ENCODE measurements at regions not wholly inside any gene's neighbourhood (a gene's known extent, or its start where the extent isn't known, plus 50 kb on each side); places are given as distances from the start of the nearest gene placed in this dataset.

DNA sequence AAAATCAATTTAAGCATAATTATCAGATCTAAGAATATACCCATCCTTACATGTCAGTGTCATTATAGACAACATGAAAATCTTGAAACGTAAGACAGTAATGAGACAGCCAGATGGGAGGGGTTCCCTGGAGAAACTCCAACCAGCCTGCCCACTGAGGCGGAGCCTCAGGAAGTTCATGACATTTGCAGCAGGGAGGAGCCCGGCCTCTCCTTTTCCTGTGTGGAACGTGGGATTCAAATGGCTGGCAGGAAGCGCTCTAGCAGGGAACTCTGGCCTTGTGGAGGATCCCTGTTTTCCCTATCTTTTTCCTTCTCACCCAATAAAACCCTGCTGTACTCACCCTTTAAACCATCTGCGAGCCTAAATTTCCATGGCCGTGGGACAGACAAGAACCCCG is 176.6 kb upstream of the KCNN2 start:
- TF ChIP-seq, protein P1, sequence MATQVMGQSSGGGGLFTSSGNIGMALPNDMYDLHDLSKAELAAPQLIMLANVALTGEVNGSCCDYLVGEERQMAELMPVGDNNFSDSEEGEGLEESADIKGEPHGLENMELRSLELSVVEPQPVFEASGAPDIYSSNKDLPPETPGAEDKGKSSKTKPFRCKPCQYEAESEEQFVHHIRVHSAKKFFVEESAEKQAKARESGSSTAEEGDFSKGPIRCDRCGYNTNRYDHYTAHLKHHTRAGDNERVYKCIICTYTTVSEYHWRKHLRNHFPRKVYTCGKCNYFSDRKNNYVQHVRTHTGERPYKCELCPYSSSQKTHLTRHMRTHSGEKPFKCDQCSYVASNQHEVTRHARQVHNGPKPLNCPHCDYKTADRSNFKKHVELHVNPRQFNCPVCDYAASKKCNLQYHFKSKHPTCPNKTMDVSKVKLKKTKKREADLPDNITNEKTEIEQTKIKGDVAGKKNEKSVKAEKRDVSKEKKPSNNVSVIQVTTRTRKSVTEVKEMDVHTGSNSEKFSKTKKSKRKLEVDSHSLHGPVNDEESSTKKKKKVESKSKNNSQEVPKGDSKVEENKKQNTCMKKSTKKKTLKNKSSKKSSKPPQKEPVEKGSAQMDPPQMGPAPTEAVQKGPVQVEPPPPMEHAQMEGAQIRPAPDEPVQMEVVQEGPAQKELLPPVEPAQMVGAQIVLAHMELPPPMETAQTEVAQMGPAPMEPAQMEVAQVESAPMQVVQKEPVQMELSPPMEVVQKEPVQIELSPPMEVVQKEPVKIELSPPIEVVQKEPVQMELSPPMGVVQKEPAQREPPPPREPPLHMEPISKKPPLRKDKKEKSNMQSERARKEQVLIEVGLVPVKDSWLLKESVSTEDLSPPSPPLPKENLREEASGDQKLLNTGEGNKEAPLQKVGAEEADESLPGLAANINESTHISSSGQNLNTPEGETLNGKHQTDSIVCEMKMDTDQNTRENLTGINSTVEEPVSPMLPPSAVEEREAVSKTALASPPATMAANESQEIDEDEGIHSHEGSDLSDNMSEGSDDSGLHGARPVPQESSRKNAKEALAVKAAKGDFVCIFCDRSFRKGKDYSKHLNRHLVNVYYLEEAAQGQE (IDR thresholded peaks at IDR 0.05; ENCODE audit: insufficient replicate concordance, low read depth) = no peak
- TF ChIP-seq, protein P2, sequence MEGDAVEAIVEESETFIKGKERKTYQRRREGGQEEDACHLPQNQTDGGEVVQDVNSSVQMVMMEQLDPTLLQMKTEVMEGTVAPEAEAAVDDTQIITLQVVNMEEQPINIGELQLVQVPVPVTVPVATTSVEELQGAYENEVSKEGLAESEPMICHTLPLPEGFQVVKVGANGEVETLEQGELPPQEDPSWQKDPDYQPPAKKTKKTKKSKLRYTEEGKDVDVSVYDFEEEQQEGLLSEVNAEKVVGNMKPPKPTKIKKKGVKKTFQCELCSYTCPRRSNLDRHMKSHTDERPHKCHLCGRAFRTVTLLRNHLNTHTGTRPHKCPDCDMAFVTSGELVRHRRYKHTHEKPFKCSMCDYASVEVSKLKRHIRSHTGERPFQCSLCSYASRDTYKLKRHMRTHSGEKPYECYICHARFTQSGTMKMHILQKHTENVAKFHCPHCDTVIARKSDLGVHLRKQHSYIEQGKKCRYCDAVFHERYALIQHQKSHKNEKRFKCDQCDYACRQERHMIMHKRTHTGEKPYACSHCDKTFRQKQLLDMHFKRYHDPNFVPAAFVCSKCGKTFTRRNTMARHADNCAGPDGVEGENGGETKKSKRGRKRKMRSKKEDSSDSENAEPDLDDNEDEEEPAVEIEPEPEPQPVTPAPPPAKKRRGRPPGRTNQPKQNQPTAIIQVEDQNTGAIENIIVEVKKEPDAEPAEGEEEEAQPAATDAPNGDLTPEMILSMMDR (IDR thresholded peaks at IDR 0.05; ENCODE audit: insufficient read depth, low read length) = no peak

Measured in HL-60 (cell line).